ENCODE measurements at regions not wholly inside any gene's neighbourhood (a gene's known extent, or its start where the extent isn't known, plus 50 kb on each side); places are given as distances from the start of the nearest gene placed in this dataset.

- TF ChIP-seq CTCF (IDR thresholded peaks at IDR 0.05 in 4 of 5, conservative IDR thresholded peaks at IDR 0.05 in 1 of 5): no peak
- no peak for TF ChIP-seq POLR2A (IDR thresholded peaks at IDR 0.05)
Observed at GRCh38 chr4:84221704-84222103, 277.4 kb downstream of the NKX6-1 start.
